ENCODE measurements at regions not wholly inside any gene's neighbourhood (a gene's known extent, or its start where the extent isn't known, plus 50 kb on each side); places are given as distances from the start of the nearest gene placed in this dataset.
"Not testable (repeated sequence)": the region's sequence is repeated elsewhere in the genome, so short reads cannot be mapped to it uniquely, and the experiment has no call there.

DNA sequence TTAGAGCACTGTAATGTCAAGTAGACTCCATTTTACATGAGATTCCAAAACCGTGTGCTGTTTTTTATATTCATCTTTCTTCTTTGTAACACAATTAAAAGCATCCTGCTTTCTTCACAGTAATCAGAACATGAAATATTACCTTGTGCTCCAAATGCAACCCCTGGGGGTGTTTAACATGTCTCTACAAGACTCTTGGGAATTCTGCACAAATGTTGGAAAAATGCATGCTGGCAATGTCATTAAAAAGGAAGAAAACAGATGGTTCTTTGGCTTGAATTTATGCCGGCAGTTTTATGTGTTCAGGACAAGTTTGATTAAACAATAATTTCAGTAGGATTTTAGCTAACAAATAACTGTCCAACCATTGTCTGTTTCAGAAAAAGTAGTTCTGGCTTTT is 159.1 kb downstream of the LIG4 start (continued):
- TF ChIP-seq, protein P1, sequence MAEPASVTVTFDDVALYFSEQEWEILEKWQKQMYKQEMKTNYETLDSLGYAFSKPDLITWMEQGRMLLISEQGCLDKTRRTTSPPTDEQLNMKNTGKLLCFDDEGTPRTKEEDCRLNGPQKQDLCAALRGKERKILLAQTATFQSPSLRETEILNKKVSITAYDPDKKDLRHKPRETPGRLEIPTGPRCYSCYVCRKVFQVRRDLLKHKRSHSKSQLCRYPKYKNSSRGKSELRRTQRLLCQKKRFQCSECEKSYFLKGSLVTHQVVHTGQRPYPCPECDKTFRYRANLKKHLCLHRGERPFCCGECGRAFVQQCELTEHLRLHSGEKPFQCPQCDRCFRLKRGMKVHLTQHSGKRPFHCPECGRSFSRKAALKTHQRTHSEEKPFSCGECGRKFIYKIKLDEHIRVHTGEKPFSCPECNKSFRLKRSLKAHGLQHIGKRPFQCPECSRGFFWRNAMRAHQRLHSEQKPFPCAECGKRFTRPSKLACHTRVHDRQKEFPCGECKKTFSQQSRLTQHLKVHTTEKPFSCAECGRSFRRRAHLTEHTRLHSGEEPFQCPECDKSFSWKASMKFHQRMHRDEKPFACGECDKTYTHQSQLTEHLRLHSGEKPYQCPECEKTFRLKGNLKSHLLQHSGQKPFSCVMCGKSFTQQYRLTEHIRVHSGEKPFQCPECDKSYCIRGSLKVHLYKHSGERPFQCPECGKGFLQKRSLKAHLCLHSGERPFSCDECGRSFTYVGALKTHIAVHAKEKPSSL (CRISPR knock-in tag; conservative IDR thresholded peaks at IDR 0.05) = no peak

DNA sequence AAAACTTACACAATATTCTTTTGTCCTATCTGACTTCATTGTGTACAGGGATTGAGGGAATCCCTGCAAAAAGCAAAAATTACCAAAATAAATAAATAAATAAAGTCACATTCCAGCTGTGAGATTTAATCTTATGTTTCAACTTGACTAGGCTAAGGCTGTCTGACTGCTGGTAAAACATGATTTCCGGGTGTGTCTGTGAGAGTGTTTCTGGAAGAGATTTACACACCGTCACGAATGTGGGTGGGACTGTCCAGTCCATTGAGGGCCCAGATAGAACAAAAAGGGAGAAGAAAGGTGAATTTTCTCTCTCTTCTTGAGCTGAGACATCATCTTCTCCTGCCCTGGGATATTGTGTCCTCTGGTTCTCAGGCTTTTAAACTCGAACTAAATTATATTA is 166.1 kb downstream of the LIG4 start:
- Mint-ChIP-seq H3K27me3 (ENCODE audit: low read depth) (no peaks in the 10 kb centered on the region), H3K27ac (no peak overlapping the region), H3K4me1 (peaks cover 7% of the 10 kb centered on the region), H3K9me3 (no peaks in the 10 kb centered on the region), H3K4me3 (no peak overlapping the region), H3K36me3 (no peaks in the 10 kb centered on the region)
- ChIA-PET POLR2A (no interaction called here), CTCF (no interaction called here)
- ATAC-seq (no peak), DNase-seq (ENCODE audit: low spot score) (no peak)
- no peak for TF ChIP-seq KAT7 (CRISPR knock-in tag; IDR thresholded peaks at IDR 0.05; ENCODE audit: borderline replicate concordance)
- TF ChIP-seq, protein P2, sequence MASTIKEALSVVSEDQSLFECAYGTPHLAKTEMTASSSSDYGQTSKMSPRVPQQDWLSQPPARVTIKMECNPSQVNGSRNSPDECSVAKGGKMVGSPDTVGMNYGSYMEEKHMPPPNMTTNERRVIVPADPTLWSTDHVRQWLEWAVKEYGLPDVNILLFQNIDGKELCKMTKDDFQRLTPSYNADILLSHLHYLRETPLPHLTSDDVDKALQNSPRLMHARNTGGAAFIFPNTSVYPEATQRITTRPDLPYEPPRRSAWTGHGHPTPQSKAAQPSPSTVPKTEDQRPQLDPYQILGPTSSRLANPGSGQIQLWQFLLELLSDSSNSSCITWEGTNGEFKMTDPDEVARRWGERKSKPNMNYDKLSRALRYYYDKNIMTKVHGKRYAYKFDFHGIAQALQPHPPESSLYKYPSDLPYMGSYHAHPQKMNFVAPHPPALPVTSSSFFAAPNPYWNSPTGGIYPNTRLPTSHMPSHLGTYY (CRISPR knock-in tag; IDR thresholded peaks at IDR 0.05) = no peak
- no peak for TF ChIP-seq GRHL2 (CRISPR knock-in tag; IDR thresholded peaks at IDR 0.05; ENCODE audit: insufficient replicate concordance, severe bottlenecking)
- TF ChIP-seq CREB1 (CRISPR knock-in tag; IDR thresholded peaks at IDR 0.05) = no peak
- no peak for TF ChIP-seq GTF2I (CRISPR knock-in tag; conservative IDR thresholded peaks at IDR 0.05)
- TF ChIP-seq NR3C1 (CRISPR knock-in tag; conservative IDR thresholded peaks at IDR 0.05; ENCODE audit: low read depth) = no peak
- TF ChIP-seq ZNF121 (CRISPR knock-in tag; IDR thresholded peaks at IDR 0.05) = no peak
- TF ChIP-seq, protein P3, sequence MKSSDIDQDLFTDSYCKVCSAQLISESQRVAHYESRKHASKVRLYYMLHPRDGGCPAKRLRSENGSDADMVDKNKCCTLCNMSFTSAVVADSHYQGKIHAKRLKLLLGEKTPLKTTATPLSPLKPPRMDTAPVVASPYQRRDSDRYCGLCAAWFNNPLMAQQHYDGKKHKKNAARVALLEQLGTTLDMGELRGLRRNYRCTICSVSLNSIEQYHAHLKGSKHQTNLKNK (CRISPR knock-in tag; IDR thresholded peaks at IDR 0.05) = no peak

DNA sequence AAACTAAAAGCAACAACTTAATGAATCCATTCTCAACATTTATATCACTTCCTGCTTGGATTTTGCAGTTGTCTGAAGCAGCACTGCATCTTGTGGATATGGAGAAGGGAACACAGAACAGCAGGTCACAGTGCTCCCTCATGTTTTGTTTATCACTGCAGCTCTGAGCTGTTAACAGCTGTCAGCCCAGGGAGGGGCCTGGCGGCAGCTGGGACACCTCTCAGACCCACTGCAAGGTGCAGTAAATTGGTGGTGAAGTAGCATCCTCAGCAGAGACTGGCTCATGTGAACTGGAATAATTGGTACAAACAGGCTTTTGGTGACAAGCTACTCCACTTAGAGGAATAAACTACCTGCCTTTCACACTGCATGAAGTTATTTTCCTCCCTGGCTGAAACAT is 170.4 kb downstream of the LIG4 start:
- H3K27ac Mint-ChIP-seq = no peak overlapping the region
- TF ChIP-seq, protein P4, sequence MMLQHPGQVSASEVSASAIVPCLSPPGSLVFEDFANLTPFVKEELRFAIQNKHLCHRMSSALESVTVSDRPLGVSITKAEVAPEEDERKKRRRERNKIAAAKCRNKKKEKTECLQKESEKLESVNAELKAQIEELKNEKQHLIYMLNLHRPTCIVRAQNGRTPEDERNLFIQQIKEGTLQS (CRISPR knock-in tag; conservative IDR thresholded peaks at IDR 0.05) = no peak
- TF ChIP-seq, protein P5, sequence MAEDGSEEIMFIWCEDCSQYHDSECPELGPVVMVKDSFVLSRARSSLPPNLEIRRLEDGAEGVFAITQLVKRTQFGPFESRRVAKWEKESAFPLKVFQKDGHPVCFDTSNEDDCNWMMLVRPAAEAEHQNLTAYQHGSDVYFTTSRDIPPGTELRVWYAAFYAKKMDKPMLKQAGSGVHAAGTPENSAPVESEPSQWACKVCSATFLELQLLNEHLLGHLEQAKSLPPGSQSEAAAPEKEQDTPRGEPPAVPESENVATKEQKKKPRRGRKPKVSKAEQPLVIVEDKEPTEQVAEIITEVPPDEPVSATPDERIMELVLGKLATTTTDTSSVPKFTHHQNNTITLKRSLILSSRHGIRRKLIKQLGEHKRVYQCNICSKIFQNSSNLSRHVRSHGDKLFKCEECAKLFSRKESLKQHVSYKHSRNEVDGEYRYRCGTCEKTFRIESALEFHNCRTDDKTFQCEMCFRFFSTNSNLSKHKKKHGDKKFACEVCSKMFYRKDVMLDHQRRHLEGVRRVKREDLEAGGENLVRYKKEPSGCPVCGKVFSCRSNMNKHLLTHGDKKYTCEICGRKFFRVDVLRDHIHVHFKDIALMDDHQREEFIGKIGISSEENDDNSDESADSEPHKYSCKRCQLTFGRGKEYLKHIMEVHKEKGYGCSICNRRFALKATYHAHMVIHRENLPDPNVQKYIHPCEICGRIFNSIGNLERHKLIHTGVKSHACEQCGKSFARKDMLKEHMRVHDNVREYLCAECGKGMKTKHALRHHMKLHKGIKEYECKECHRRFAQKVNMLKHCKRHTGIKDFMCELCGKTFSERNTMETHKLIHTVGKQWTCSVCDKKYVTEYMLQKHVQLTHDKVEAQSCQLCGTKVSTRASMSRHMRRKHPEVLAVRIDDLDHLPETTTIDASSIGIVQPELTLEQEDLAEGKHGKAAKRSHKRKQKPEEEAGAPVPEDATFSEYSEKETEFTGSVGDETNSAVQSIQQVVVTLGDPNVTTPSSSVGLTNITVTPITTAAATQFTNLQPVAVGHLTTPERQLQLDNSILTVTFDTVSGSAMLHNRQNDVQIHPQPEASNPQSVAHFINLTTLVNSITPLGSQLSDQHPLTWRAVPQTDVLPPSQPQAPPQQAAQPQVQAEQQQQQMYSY (CRISPR knock-in tag; IDR thresholded peaks at IDR 0.05) = no peak
- no peak for TF ChIP-seq JUN (CRISPR knock-in tag; IDR thresholded peaks at IDR 0.05)
- TF ChIP-seq FOXJ3 (CRISPR knock-in tag; IDR thresholded peaks at IDR 0.05; ENCODE audit: borderline replicate concordance) = no peak
- no peak for TF ChIP-seq PRRX2 (CRISPR knock-in tag; IDR thresholded peaks at IDR 0.05)
- TF ChIP-seq FOXP1 (CRISPR knock-in tag; IDR thresholded peaks at IDR 0.05; ENCODE audit: borderline replicate concordance) = no peak

DNA sequence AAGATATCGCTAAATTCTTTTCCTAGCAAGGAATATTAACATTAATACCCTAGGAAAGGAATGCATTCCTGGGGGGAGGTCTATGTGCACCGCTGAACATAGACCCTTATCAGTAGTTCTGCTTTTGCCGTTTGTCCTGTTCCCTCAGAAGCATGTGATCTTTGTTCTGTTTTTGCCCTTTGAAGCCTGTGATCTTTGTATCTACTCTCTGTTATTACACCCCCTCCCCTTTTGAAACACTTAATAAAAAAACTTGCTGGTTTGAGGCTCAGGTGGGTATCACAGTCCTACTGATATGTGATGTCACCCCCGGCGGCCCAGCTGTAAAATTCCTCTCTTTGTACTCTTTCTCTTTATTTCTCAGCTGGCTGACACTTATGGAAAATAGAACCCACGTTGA is 172.5 kb downstream of the LIG4 start:
- ATAC-seq; POLR2A ChIA-PET; H3K27me3 Mint-ChIP-seq (ENCODE audit: low read depth); DNase-seq (ENCODE audit: low spot score); CTCF ChIA-PET; H3K27ac Mint-ChIP-seq; H3K36me3 Mint-ChIP-seq; H3K4me3 Mint-ChIP-seq: not testable (repeated sequence)
- peaks cover 19% of the 10 kb centered on the region for H3K9me3 Mint-ChIP-seq
- H3K4me1 Mint-ChIP-seq = peaks cover 18% of the 10 kb centered on the region

More for the DNA sequence above, 170.4 kb downstream of the LIG4 start:
- Mint-ChIP-seq H3K9me3 (peaks cover 19% of the 10 kb centered on the region), H3K27me3 (ENCODE audit: low read depth) (no peaks in the 10 kb centered on the region), H3K4me1 (peaks cover 18% of the 10 kb centered on the region), H3K36me3 (no peaks in the 10 kb centered on the region; the same call in 1 of the 2 replicates), H3K4me3 (no peak overlapping the region)
- CTCF ChIA-PET = no interaction called here
- no peak for ATAC-seq
- no peak for DNase-seq (ENCODE audit: low spot score)
- POLR2A ChIA-PET = no interaction called here
